ENCODE measurements at regions not wholly inside any gene's neighbourhood (a gene's known extent, or its start where the extent isn't known, plus 50 kb on each side); places are given as distances from the start of the nearest gene placed in this dataset.
A peak's percentile ranks its signal among the peaks of the same experiment; 100 is the strongest.

DNA sequence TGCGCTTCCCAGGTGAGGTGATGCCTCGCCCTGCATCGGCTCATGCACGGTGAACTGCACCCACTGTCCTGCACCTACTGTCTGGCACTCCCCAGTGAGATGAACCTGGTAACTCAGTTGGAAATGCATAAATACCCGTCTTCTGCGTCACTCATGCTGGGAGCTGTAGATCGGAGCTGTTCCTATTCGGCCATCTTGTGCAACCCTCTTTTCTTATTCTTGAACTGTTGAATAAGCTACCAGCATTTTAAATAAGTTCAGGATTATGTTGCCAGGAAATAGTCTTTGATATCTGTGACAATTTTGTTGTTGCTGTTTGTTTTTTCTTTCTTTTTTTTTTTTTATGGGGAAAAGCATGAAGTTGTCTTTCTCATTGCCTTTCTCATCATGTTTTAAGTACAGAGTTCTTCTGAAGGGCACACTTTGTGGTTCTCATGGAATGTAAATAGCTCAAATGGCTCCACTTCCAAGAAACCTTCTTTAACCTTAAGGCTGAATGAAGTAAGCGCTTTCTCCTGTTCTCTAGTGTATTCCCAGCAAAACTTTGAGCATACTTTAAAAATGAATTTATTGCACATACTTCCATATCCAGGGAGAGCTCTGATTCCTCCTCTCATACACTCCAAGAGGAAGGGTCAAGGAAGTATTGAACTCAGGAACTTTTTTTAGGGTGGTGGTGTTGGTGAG is 468.0 kb upstream of the TBL1XR1 start:
- no peak for DNase-seq

GRCh38 chr3:177672252-177672911 is 475.1 kb upstream of the TBL1XR1 start:
- no peak for DNase-seq

GRCh38 chr3:177673112-177673914 is 476.0 kb upstream of the TBL1XR1 start:
- DNase-seq: peak; percentile 65 to 87 (median 82)

DNA sequence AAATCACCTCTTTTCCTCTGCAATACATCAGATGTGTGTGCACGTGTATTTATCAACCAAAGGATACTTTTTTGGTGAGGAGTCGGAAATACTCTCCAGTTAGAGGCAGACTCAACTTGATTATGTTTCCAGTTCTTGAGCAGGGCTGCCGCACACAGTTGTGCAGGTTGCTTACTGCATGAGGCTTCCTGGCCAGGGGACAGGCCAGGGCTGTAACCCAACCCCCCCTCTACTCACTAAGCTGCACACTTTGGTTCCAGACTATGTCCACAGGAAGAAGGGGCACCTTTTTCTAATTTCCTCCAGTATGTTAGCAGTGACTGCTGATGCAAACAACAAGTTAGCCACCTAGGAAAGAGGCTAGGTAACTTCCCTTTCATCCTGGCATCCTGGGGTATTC is 476.9 kb upstream of the TBL1XR1 start:
- DNase-seq: no peak

DNA sequence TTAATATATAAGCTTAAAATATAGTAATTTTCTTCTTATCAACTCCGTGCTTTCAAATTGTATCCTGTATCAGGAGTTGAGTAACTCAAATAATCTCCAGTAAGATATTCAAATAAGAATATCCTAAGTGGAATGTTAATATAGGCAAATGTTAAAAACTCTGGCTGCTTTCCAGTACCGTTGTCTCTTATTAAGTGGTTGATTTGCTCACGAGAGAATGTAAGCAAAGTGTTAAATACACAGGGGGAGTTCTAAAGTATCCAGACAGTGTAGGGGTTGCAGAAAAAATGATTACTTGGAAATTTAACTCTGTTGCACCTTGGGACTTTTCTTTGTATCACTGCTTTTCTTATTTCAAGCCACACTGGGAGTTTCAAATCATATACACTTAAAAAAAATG is 478.9 kb upstream of the TBL1XR1 start:
- no peak for DNase-seq

DNA sequence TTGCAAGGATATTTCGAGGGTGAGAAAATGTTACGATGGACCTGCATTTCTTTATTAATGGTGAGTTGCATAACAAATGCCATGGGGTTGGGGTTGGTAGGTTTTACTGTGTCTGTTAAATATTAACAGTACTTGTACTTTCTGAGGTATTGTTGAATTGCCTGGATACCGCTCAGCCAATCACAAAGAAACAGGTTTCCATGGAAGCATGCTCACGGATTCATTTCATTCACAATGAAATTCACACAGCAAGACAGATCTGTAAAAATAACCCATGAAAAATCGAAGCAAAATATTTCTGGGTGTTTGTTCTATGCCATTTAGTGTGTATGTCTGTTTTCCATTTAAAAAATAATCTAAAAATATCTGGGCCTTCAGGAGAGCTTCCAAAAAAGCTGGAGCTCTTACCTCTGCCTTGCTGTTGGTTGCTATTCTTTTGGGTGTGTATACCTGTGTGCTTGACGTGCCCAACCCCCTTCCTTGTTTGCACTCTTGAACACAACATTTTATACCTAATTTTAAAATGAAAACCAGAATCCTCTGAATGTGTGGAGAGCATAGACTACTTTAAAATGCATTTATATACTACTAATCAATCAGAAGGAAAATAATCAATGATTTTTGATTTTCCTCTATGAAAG is 479.8 kb upstream of the TBL1XR1 start:
- DNase-seq: no peak

DNA sequence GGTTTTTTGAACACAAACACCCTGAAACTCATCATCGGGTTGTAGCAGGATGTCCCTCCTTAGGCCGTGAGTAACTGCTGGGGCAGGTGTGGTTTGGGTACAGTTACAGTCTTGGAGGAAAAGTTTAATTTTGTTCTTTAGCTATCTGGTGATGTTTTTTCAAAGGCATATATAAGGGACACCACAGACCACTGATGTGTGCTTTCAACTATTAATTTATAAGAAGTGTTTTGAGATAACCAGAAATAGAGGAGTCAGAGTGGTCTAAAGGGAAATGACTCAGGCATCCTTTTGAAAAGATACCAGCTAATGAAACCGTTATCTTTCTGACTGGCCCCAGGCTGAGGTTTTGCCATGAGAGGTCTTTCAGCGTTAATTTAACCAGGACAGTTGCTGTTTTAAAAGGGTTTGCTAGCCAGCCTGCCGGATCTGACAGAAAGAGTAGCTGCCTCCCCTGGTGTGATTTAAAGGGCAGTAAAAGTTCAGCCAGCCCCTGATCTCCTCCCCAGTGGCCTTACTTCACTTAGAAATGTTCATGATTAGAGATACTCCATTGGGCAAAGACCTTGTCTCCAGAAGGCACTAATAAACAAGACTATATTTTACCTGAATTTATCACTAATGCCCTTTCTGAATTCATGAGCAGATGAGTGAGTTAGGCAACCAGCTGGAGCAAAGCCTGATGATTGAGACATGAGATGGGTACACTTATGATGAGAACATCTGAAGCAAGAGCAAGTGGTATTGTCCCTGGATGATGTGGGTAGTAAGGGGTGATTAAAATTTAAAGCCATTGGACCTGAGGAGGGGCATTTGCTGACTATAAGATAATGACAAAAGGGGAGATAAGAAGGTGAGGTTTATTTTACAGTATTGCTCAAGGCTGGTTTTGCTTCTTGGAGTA is 482.5 kb upstream of the TBL1XR1 start:
- no peak for DNase-seq

- peak in 1 of 3 donors; percentile 14 for DNase-seq
These were observed 483.2 kb upstream of the TBL1XR1 start for GRCh38 chr3:177680472-177680821.

GRCh38 chr3:177681156-177681555 is 483.9 kb upstream of the TBL1XR1 start:
- DNase-seq: no peak

- no peak for DNase-seq
These were observed 484.6 kb upstream of the TBL1XR1 start for GRCh38 chr3:177681852-177682251.

DNA sequence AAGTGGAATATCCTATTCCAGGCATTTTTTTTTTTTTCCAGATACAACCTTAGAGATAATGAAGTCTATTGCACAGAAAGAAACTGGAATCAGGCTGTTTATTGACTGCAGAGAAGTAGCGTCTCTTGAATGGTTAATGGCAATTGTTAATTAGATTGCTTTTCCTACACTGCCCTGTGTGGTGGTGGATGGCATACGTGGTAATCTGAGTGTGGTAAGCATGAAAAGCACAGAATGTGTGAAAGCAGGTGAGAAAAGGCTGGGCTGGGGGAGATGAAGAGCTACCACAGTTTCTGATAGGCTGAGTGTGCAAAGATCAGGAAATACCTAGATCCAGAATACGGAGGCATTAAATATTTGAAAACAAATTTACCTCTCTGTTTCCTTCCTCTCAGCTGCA is 486.3 kb upstream of the TBL1XR1 start:
- DNase-seq: no peak

DNA sequence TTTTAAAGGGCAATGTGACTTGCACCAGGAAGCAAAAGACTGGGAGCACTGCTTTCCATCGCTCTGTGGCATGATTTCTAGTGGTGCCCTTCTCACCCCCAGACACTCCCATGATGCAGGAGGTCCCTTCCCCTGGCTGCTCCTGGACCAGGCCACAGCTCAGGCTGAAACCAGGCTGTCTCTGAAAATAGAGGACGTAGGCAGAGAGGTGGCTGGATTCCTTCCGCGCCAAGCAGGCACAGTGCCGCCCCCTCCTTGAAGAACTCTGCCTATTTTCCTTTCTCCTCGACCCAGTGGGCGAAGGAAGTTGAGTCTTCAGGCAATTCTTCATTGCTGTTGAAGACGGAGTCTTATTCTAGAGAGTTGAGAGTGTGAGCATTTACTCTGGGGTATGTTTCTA is 489.4 kb upstream of the TBL1XR1 start:
- DNase-seq: no peak

DNA sequence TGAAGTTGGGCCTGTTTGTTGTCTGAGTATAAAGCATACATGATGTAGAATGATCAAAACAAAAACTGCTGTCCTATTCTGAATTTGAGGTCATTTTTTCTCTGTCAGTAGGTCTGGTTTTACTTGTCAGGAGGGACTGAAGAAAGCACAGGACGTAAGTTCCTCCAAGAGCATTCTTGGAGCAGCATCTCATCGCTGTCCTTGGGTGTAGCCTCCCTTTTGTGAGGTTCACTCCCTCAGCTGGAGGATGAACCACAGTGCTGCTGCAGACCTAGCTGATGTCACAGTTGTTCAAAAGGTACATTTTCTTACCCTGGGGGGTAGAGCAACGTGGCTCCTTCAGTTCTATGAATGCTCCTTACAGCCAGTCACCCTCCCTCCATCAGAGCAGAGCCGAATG is 490.0 kb upstream of the TBL1XR1 start:
- no peak for DNase-seq

DNA sequence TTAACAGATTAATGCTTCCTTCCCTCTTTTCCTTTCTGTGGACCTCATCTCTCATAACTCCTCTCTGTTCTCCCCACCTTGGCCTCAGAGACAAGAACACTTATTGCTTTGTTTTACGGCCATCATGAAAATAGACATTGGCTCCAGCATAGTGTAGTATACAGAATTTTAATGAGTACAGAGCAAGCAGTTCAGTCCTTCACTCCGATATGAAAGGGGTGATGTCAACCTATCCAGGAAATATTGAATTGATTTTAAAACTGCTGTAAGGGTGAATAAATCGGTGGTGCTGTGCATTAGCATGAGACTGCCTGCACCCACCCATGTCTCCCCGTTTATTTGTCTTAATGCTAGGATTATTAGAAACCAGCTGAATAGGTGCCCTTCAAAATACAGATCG is 490.9 kb upstream of the TBL1XR1 start:
- no peak for DNase-seq

GRCh38 chr3:177689077-177689476 is 491.8 kb upstream of the TBL1XR1 start:
- no peak for DNase-seq

DNA sequence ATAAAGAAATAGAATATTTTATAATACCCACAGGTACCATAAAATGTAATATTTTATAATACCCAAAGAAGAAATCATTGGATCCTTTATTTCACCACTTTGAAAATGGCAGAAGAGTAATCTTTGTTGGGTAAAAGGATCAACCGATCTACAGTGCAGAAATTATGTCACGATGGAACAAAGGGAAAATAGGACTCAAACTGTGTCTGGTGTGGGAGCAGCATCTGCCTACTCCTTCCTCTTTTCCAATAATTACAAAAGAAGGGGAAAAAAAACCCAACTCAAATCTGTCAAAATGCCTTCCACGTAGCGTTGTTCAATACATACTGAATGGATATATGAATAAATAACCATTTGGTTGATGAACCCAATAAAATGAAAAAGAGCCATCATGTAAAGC is 492.6 kb upstream of the TBL1XR1 start:
- DNase-seq: no peak

DNA sequence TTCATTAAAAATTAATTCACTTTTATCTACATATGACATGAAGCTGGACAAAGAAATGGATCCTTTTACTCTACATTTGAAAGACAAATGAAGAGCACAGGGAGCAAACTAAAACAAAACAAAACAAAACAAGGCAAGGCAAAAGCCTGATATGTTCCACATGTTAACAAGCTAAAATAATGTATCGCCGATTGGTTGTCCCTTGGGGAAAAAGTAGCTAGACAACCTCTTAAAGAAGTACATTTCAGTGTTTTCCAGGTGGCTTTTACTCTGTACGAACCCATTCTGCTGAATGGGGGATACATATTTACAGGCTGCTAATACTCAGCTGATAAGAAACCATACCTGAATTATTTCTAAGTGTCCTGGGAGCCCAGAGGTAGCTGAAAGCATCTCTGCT is 493.0 kb upstream of the TBL1XR1 start:
- peak in 1 of 3 donors; percentile 50 for DNase-seq

DNA sequence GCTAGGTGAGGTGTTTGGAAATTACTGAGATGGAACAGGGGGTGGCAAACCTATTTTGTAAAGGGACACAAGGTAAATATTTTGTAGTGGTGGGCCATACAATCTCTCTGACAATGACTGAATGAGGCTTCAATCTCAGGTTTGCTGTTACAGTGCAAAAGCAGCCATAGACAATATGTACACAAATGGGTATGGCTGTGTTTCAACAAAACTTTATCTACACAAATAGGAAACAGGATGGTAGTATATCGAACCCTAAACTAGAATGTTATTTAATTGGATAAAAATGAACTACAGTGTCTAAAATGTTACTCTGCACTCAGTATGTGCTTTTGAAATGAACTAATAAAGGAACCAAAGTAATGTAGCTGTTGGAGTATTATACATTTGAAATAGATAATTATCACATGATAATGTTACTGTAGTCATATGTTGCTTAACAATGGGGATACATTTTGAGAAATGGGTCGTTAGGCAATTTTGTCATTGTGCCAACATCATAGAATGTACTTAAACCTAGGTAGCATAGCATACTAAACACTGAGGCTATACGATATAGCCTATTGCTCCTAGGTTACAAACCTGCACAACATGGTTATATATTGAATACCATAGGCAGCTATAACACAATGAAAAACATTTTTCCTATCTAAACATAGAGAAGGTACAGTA is 495.2 kb upstream of the TBL1XR1 start:
- no peak for DNase-seq

DNA sequence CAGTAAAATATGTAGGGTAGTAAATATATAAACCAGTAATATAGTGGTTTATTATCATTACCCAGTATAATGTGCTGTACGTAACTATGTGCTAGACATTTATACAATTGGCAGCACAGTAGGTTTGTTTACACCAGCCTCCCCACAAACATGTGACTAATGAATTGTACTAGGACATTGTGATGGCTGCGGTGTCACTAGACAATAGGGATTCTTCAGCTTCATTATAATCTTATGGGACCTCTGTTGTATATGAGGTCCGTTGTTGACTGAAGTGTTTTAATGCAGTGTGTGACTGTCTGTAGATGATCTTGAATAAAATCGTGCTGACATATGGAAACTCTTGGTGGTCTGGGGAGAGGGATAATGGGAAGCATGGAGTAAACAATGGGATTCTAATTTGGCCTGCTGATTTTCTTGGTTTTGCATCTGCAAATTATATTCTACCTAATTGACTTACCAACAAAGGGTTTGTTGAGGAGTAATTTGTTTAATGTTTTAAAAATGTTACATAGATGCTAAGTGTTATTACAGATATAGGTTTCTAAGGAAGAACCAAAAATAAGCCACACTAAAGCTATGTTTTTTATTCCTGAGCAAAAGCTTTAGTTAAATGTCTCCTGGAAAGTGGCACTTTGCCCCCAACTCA is 496.5 kb upstream of the TBL1XR1 start:
- no peak for DNase-seq

DNA sequence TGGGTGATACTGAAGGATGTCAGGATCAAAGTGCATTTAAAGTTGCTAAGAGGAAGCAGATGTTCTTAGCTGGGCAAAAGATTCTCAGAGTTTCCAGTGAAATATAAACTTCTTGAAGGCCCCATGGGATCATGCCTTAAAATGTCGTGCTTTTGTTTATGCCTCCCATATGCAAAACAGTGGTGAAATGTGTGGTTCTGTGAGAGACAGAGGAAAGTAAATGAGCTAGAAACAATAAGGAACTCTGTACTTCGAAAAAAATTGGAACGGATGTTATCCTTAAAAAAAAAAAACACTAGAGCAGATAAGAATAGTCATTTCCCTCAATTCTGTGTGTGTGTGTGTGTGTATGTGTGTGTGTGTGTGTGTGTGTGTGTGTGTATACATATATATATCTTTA is 497.0 kb upstream of the TBL1XR1 start:
- peak in 2 of 3 donors; percentile 48 to 85 for DNase-seq
